Hematopoietic multipotent progenitor cell treated with erythropoietin and hydrocortisone succinate and interleukin-3 and kit ligand, for 17 days (in vitro differentiated cells): ENCODE measurements at regions not wholly inside any gene's neighbourhood (a gene's known extent, or its start where the extent isn't known, plus 50 kb on each side); places are given as distances from the start of the nearest gene placed in this dataset.

ENCODE experiments used
- DNase-seq: peaks from one replicate; pipeline ENCODE4 v3.0.0-alpha.2; 2015; ENCODE audit warnings: low spot score

- DNase-seq = no peak
Measured at GRCh38 chr20:60064554-60065196, 106.5 kb downstream of the CDH26 start.

DNA sequence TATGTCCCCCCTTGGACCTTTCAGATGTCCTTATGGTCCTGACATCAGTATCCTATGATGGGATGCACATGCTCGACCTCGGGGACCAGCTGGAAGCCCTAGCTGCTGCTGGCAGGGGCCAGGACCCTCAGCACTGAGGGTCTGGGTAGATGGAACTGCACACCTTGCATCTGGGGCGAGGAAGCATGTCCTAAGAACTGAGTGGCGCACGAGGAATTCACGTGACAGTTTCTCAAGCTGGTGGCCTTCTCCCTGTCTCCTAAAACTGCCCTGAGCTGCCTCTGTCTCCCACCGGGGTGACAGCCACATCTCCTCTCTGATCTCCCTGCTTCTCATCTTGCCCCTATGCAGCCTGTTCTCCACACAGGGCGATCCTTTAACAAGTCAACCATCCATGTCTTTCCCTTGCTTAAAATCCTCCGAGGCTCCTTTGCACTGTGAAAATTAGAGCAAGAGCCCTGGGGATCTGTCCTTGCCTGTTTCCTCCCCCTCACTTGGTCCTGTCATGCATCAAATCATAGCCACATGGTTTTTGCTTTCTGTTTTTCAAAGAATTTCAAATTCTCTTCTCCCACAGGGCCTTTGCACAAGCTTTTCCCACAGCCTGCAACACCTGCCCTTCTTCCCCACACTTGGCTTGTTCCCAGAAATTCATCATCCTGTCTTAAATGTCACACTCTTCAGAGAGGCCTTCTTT, 107.7 kb downstream of the CDH26 start:
- no peak for DNase-seq

DNA sequence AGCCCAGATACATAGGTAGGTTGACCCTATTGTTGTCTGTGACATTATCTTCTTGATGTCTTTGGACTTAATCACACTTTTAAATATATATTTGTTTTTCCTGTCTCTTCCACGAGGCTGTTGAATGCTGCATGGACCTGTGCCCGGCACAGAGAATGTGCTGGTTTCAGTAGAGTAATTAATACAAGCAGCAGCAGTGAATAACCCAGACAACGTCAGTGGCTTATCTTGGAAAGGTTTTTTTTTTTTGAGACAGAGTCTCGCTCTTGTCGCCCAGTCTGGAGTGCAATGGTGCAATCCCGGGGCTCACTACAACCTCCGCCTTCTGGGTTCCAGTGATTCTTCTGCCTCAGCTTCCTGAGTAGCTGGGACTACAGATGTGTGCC, 108.2 kb downstream of the CDH26 start:
- no peak for DNase-seq

- no peak for DNase-seq
Measured at GRCh38 chr20:60068509-60068908, 110.3 kb downstream of the CDH26 start.

GRCh38 chr20:60069656-60070055, 111.4 kb downstream of the CDH26 start:
- no peak for DNase-seq

DNA sequence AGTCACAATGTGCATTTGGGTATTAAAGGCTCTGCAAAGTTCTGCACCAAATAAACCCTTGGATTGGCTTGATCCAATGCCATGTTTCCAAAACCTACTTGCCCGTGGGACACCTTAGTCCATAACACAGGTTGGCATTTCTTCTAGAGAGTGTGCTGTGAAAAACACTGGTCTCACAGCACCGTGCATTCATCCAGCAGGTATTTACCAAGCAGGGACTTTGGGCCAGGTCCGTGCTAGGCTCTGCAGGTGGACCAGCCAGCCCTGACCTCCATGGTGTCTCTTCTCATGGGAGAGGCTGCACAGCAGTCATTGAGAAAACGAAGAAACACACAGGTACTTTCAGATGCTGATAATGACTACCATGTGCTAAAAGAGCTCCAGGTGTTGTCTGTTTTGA, 112.6 kb downstream of the CDH26 start:
- no peak for DNase-seq

DNA sequence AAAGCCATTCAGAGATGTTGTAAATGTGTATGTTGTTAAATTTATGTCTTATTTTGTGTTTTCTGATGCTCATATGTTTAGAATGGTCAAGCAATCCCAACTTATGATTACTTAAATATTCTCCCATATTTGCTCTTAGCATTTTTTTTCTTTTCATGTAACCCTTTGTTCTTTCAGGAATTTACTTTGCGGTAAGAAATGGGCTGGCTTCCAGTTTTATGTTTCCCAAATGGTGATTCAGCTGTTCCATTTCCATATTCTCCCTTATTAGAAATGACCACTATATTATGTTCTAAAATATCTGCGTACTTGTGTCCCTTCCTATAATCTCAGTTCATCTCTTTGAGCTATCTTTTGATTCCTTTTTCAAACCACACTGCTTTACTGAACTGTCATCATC, 113.7 kb downstream of the CDH26 start:
- DNase-seq = no peak

DNA sequence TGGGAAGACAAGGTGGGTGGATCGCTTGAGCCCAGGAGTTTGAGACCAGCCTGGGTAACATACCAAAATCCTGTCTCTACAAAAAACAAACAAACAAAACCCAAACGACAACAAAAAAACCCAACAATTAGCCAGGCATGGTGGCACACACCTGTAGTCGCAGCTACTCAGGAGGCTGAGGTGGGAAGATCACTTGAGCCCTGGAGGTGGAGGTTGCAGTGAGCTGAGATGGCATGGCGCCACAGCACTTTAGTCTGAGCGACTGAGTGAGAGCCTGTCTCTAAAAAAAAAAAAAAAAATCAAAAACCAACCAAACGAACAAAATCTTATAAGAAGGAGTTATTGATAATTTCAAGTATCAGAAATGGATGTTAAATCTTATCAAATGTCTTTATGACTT, 114.9 kb downstream of the CDH26 start:
- DNase-seq = no peak

- DNase-seq = no peak
Measured at GRCh38 chr20:60073504-60073903, 115.3 kb downstream of the CDH26 start.

DNA sequence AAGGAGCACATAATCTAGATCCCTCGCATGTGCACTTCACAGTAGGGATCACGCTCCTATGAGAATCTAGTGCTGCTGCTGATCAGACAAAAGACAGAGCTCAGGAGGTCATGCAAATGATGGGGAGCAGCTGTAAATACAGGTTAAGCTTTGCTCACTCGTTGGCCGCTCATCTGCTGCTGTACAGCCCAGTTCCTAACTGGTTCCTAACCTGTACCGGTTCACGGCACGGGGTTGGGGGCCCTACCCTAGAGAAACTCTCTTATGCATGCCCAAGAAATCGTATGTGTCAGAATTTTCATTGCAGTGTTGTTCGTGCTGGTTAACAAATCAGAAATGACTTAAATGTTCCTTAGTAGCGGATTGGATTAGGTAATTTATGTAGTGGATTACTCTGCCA, 116.1 kb downstream of the CDH26 start:
- DNase-seq = no peak

DNA sequence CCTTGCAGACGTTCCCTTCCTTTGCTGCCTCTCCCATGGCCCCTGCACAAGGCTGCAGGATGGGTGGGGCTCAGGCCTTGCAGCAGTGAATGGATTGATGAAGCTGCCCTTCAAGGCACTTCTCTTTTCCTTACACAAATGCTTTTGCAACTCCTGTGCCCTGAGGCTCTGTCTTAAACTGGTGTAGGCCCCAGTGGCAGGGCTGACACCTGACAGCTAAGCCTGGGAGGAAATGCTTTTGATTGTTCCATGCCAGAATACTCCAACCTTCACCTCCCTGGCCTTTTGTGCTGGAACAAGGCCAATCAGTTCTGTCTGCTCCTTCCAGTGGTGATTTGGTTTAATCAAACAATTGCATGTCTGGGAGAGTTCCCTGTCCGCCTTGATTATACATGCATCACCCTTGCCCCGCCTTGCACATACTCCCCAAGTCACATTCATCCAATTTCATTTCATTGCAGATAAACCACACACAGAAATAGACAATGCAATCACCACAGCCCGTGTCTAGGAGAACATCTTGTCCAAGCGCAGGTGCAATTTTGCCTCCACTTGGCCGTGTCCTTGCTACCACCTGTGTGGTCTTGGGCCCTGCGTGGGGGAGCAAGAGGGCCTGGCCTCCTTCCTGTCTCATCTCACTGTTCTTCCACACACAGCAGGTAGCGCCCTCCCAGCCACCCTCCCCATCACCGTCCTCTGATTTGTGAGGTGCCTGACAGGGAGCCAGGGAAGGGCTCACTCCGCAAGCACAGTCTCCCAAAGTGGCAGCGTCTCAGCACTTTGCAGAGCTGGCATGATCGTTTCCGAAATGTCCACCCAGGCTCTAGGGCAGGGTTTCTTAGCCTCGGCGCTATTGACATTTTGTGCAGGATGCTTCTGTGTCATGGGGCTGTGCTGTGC, 120.4 kb downstream of the CDH26 start:
- DNase-seq = no peak

- no peak for DNase-seq
Measured at GRCh38 chr20:60080401-60080800, 122.2 kb downstream of the CDH26 start.

DNA sequence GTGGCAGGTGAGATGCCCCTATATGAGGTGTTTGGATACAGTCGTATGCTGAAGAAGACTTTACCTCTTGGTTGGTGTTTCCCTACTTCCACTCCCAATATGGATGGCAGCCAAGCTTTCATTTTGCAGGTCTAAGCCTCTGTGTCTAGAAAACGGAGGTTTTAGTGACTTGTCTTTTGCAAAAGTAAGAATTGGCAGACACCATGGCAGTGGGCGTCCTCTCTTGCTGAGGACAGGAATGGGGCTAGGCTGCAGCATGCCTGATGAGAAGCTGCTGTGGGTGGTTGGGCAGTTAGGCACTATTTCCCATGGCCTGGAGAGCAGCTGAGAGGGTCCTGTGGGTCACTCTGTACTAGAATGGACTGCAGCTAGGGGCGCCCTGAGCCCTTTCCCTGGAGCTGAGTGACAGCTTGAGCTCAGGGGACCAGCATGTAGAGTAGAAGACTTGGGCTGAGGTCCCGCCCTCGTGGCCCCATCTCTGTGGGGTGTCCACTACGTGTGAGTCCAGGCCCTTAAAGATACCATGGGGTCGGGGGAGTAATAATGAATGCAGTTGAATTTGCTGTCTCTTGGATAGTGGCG, 127.4 kb downstream of the CDH26 start:
- DNase-seq = no peak

GRCh38 chr20:60086821-60087562, 128.8 kb downstream of the CDH26 start:
- no peak for DNase-seq

GRCh38 chr20:60087563-60088105, 129.4 kb downstream of the CDH26 start:
- DNase-seq = no peak

- no peak for DNase-seq
Measured at GRCh38 chr20:60088236-60088635, 130.0 kb downstream of the CDH26 start.

DNA sequence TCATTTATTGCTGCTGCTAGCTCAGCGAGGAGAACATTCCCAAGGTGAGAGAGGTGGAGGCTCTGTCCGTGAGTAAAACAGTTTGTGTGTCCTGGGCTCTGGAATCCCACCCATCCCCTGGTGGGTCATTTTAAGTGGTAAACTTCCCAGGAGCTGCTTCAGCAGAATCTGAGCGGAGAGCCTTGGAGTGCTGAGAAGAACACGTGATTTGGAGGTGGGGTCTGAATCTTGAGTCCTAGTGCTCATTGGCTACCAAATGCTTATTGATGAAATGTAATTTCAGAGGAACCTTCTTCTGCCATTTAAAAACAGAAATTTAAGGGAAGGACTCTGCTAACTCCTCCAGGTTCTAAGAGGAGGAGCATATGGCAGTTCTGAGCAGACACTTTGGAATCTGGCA, 132.4 kb downstream of the CDH26 start:
- DNase-seq = no peak

- DNase-seq = no peak
Measured at GRCh38 chr20:60091305-60091704, 133.1 kb downstream of the CDH26 start.

DNA sequence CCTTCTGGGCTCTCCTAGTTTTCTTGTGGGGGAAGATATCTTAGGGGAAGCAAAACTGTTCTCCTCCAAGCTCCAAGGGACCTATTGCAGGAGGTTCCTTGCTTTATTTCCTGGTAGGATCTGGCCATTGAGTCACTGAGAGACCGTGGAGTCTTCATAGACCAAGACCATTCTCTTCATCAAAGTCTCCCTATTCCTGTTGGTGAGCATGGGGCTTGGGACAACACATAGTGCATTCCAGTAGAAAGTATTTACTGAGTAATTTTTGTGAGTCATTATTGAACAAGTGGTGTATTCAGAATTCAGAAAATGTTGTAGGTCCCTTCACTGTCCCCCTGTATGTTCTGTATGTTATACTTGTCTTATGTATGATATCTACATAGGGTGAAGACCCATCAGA, 133.6 kb downstream of the CDH26 start:
- no peak for DNase-seq

DNA sequence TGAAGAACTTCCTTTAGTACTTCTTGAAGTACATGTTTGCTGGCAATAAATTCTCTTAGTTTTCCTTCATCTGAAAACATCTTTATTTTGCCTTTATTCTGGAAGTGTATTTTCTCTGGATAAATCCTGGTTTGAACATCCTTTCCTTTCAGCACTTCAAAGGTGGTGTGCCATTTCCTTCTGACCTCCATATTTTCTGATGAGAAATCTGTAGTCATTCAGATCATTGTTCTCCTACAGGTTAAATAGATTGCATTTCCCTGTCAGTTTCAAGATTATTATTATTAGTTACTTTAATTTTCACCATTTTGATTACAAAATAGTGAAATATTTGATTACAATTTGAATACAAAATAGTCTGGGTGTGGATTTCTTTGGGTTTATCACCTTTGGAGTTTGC, 134.5 kb downstream of the CDH26 start:
- DNase-seq = no peak

- no peak for DNase-seq
Measured at GRCh38 chr20:60095456-60095855, 137.2 kb downstream of the CDH26 start.

DNA sequence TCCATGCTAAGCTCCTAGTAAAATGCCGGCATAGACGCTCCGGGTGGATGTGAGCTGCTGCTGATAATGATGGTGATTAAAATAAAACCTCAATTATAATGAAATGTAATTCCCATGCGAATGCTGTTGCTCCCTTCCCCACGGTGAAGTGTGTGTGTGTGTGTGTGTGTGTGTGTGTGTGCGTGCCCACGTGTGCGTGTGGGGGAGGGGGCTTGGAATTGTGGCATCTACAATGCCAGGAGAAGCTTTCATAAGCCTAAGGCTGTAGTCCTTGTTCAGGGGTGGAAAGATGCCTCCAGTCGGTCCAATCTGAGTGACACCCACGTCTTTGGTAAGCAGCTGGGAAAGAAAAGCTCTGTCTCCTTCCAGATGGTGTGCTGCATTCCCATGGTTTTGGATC, 137.9 kb downstream of the CDH26 start:
- DNase-seq = no peak
